Activated naive CD4-positive, alpha-beta T cell treated with anti-CD3 and anti-CD28 coated beads for 36 hours (primary cell): ENCODE measurements at regions not wholly inside any gene's neighbourhood (a gene's known extent, or its start where the extent isn't known, plus 50 kb on each side); places are given as distances from the start of the nearest gene placed in this dataset.

Source experiments
- CTCF ChIA-PET: fragments of 350-600 bp; sonication (Branson Sonifier 250); formaldehyde crosslinking; loops from one replicate; lab custom pipeline; 2021; ENCODE audit warnings: antibody characterized with exemption; lab: Charles Lee
- DNase-seq: peaks from one replicate; pipeline ENCODE4 v3.0.0-alpha.2; 2020
- H3K27ac Mint-ChIP-seq: one replicate; pipeline ENCODE4 v1.8.0; 2021; ENCODE audit warnings: mild to moderate bottlenecking, mixed read lengths
- H3K27me3 Mint-ChIP-seq: one replicate; pipeline ENCODE4 v1.8.0; 2021; ENCODE audit warnings: low read depth, mixed read lengths
- H3K36me3 Mint-ChIP-seq: one replicate; pipeline ENCODE4 v1.8.0; 2021; ENCODE audit warnings: low read depth, mixed read lengths
- H3K4me1 Mint-ChIP-seq: one replicate; pipeline ENCODE4 v1.8.0; 2021; ENCODE audit warnings: low read depth, mixed read lengths
- H3K4me3 Mint-ChIP-seq: one replicate; pipeline ENCODE4 v1.8.0; 2021; ENCODE audit warnings: mild to moderate bottlenecking, moderate library complexity, mixed read lengths
- H3K9me3 Mint-ChIP-seq: one replicate; pipeline ENCODE4 v1.8.0; 2021; ENCODE audit warnings: mixed read lengths
- intact Hi-C: fragments of 100-400 bp; cut with micrococcal nuclease; formaldehyde crosslinking; loops from one replicate; pipeline ENCODE4 v1.15.1; 2023

DNA sequence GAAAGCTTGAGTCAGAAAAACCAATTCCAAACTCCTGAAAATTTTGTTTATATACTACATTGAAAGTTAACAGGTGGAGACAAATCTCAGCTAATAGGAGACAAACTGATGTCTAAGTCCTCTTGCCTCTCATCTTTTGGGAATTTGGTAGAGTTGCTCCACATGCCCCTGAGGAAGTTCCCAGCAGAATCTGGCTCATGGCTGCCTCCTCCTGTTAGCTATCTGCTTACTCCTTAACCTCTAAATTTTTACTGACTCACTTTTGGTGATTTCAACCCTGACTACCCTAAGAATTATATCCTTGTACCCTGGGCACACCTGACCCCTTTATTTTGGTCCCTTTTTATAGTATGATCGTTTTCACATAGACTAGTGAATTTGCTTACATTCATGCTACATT lies 633.7 kb upstream of the USP24 start:
- Mint-ChIP-seq H3K4me3 (no peak overlapping the region), H3K9me3 (no peaks in the 10 kb centered on the region), H3K36me3 (no peaks in the 10 kb centered on the region), H3K27me3 (no peaks in the 10 kb centered on the region), H3K27ac (no peak overlapping the region), H3K4me1 (no peaks in the 10 kb centered on the region)
- intact Hi-C loops: no loop called here
- CTCF ChIA-PET: no interaction called here
- no peak for DNase-seq

DNA sequence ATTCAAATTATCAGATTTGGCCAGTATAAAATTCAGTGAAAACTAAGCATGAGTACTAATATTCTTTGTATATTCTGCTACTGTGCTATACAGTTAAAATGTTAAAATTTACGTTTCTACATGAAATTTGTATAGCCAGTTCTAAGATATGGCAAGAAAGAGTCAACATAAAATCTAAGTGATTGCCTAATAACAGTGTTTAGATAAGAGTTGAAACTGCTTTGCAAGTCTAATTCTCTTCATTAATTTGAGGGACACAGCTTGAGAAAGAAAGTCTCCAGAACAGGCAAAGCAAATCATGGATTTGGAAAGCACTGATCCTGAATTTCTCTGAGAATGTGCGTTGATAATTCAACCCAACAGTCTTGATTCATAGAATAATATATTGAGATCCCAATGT lies 630.9 kb upstream of the USP24 start:
- Mint-ChIP-seq H3K36me3 (no peaks in the 10 kb centered on the region), H3K9me3 (no peaks in the 10 kb centered on the region), H3K27ac (no peak overlapping the region), H3K4me1 (no peaks in the 10 kb centered on the region), H3K27me3 (no peaks in the 10 kb centered on the region), H3K4me3 (no peak overlapping the region)
- DNase-seq: no peak
- CTCF ChIA-PET: no interaction called here
- intact Hi-C loops: no loop called here

- Mint-ChIP-seq H3K36me3 (no peaks in the 10 kb centered on the region), H3K27ac (no peak overlapping the region), H3K9me3 (no peaks in the 10 kb centered on the region), H3K4me3 (no peak overlapping the region), H3K27me3 (peaks cover 5% of the 10 kb centered on the region), H3K4me1 (no peaks in the 10 kb centered on the region)
- CTCF ChIA-PET: no interaction called here
- no peak for DNase-seq
- intact Hi-C loops: no loop called here
Measured at GRCh38 chr1:55844322-55844721, 629.2 kb upstream of the USP24 start.

DNA sequence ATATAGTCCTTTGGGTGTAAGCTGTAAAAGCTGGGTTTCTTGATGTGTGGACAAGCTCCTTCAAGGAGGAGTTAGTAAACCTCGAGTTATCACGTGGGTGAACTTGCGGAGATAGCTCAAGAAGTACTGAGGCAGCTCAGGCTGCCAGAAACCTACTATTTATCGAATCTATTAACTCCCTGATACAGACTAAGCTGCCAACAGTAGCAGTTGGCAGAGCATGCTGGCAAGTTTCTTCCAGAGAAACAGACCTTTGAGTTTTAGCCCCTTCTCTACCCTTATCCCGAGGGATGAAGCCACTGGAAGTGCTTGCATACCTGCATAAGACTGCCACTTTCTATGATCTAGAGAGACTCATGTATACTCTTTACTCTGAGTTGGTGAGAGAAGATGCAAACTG lies 624.5 kb upstream of the USP24 start:
- Mint-ChIP-seq H3K4me1 (no peaks in the 10 kb centered on the region), H3K36me3 (no peaks in the 10 kb centered on the region), H3K9me3 (no peaks in the 10 kb centered on the region), H3K4me3 (no peak overlapping the region), H3K27ac (no peak overlapping the region), H3K27me3 (peaks cover 9% of the 10 kb centered on the region)
- DNase-seq: no peak
- CTCF ChIA-PET: no interaction called here
- intact Hi-C loops: no loop called here

DNA sequence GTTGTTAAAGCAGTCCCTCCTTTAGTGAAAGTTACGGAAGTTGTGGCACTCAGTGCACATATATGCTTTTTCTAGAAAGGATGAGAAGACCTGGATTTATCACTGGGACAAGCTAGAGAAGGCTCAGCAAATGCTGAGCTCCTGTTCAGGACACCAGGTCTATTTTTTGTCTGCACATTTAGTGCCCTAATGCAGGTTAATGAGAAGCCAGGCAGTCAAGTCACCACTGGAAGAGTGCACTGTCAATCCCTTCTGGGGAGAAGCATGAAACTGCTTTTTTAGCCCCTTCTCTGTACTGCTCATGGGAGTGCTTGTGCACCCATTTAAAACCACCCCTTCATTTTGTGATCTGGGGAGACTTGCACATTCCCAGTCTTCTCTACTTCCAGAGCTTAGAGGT lies 624.1 kb upstream of the USP24 start:
- no peak for DNase-seq
- no peak overlapping the region for H3K4me3 Mint-ChIP-seq
- H3K36me3 Mint-ChIP-seq: no peaks in the 10 kb centered on the region
- H3K27me3 Mint-ChIP-seq: peaks cover 9% of the 10 kb centered on the region
- intact Hi-C loops: no loop called here
- no peaks in the 10 kb centered on the region for H3K9me3 Mint-ChIP-seq
- H3K4me1 Mint-ChIP-seq: no peaks in the 10 kb centered on the region
- no peak overlapping the region for H3K27ac Mint-ChIP-seq
- CTCF ChIA-PET: no interaction called here

DNA sequence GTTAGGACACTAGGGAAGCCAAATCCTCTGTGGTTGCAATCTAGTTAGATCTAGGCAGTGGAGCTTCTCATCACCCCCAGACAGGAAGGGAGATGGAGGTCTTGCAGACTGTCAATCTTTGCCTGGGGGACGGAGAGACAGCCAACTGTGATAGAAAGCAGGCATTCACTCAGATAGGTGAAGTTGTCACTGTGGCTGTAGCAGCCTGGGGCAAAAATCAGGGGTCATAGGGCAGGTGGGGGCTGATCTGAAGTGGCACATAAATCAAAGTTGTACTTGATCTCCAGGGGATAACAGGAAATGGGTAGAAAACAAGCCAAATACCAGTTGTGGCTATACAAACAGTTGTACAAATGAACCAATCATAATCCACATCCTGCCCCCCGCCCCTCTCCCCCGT lies 620.9 kb upstream of the USP24 start:
- CTCF ChIA-PET: no interaction called here
- H3K36me3 Mint-ChIP-seq: no peaks in the 10 kb centered on the region
- no peak for DNase-seq
- peaks cover 9% of the 10 kb centered on the region for H3K27me3 Mint-ChIP-seq
- H3K4me3 Mint-ChIP-seq: no peak overlapping the region
- intact Hi-C loops: no loop called here
- H3K27ac Mint-ChIP-seq: no peak overlapping the region
- no peaks in the 10 kb centered on the region for H3K4me1 Mint-ChIP-seq
- no peaks in the 10 kb centered on the region for H3K9me3 Mint-ChIP-seq

DNA sequence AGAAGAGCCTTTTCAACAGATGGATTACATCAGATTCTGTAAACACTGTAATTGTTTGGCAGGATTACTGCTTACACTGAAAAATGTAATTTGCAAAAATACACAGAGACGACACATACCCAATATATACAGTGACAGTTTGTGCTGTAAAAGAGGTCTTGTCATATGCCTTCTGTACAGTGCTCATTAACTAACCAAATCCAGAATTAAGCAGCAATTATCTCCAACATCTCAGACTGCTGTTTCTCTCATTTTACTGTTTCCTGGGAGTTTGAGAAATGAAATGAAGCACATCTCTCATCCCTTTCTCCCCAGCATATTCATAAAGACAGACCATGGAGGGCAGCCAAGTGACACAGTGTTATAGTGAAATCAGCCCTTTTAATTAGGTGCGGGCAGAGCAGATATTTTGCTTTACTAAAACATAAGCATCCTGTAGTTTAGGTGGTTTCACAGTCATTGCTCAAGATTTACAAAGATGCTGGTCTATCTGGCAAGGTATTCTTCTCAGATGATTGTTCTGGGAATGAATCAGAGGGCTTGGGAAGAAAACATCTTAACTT lies 618.4 kb upstream of the USP24 start:
- no peaks in the 10 kb centered on the region for H3K4me1 Mint-ChIP-seq
- no peak for DNase-seq
- H3K4me3 Mint-ChIP-seq: no peak overlapping the region
- intact Hi-C loops: no loop called here
- CTCF ChIA-PET: no interaction called here
- H3K27ac Mint-ChIP-seq: no peak overlapping the region
- no peaks in the 10 kb centered on the region for H3K9me3 Mint-ChIP-seq
- peaks cover 7% of the 10 kb centered on the region for H3K27me3 Mint-ChIP-seq
- H3K36me3 Mint-ChIP-seq: no peaks in the 10 kb centered on the region

GRCh38 chr1:55831759-55832158 lies 616.6 kb upstream of the USP24 start:
- H3K36me3 Mint-ChIP-seq: no peaks in the 10 kb centered on the region
- CTCF ChIA-PET: no interaction called here
- H3K9me3 Mint-ChIP-seq: no peaks in the 10 kb centered on the region
- H3K4me3 Mint-ChIP-seq: no peak overlapping the region
- intact Hi-C loops: no loop called here
- DNase-seq: no peak
- no peak overlapping the region for H3K27ac Mint-ChIP-seq
- no peaks in the 10 kb centered on the region for H3K4me1 Mint-ChIP-seq
- H3K27me3 Mint-ChIP-seq: peaks cover 7% of the 10 kb centered on the region

GRCh38 chr1:55828044-55828443 lies 612.9 kb upstream of the USP24 start:
- Mint-ChIP-seq H3K27me3 (peaks cover 2% of the 10 kb centered on the region), H3K9me3 (no peaks in the 10 kb centered on the region), H3K4me1 (no peaks in the 10 kb centered on the region), H3K27ac (no peak overlapping the region), H3K4me3 (no peak overlapping the region), H3K36me3 (no peaks in the 10 kb centered on the region)
- intact Hi-C loops: no loop called here
- DNase-seq: no peak
- CTCF ChIA-PET: no interaction called here

DNA sequence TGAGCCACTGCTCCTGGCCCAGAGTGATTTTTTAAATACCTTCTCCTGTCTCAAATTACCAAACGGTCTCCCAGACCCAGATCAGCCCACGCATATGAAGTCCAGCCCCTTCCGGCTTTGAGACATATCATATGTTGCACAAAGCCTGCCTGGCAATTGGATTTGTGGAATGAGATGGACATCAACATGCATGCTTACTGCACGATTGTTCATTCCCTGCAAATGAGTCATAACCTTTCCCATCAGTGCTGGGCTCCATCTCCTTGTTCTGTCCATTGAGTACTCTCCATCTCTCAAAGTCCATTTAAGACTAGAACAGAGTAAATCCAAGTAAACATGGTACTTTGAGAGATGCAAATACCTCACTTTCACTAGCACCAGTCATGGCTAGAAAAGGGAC lies 612.2 kb upstream of the USP24 start:
- no peaks in the 10 kb centered on the region for H3K36me3 Mint-ChIP-seq
- no peak overlapping the region for H3K27ac Mint-ChIP-seq
- H3K4me3 Mint-ChIP-seq: no peak overlapping the region
- H3K27me3 Mint-ChIP-seq: peaks cover 2% of the 10 kb centered on the region
- intact Hi-C loops: no loop called here
- DNase-seq: no peak
- no peaks in the 10 kb centered on the region for H3K4me1 Mint-ChIP-seq
- CTCF ChIA-PET: no interaction called here
- H3K9me3 Mint-ChIP-seq: no peaks in the 10 kb centered on the region

GRCh38 chr1:55826381-55827080 lies 611.4 kb upstream of the USP24 start:
- H3K4me3 Mint-ChIP-seq: no peak overlapping the region
- DNase-seq: no peak
- H3K36me3 Mint-ChIP-seq: no peaks in the 10 kb centered on the region
- CTCF ChIA-PET: no interaction called here
- intact Hi-C loops: no loop called here
- H3K27me3 Mint-ChIP-seq: peaks cover 2% of the 10 kb centered on the region
- no peaks in the 10 kb centered on the region for H3K4me1 Mint-ChIP-seq
- H3K9me3 Mint-ChIP-seq: no peaks in the 10 kb centered on the region
- H3K27ac Mint-ChIP-seq: no peak overlapping the region

GRCh38 chr1:55825461-55825860 lies 610.3 kb upstream of the USP24 start:
- no peak overlapping the region for H3K27ac Mint-ChIP-seq
- H3K4me1 Mint-ChIP-seq: no peaks in the 10 kb centered on the region
- DNase-seq: no peak
- CTCF ChIA-PET: no interaction called here
- H3K36me3 Mint-ChIP-seq: no peaks in the 10 kb centered on the region
- intact Hi-C loops: no loop called here
- H3K27me3 Mint-ChIP-seq: peaks cover 2% of the 10 kb centered on the region
- no peaks in the 10 kb centered on the region for H3K9me3 Mint-ChIP-seq
- no peak overlapping the region for H3K4me3 Mint-ChIP-seq

DNA sequence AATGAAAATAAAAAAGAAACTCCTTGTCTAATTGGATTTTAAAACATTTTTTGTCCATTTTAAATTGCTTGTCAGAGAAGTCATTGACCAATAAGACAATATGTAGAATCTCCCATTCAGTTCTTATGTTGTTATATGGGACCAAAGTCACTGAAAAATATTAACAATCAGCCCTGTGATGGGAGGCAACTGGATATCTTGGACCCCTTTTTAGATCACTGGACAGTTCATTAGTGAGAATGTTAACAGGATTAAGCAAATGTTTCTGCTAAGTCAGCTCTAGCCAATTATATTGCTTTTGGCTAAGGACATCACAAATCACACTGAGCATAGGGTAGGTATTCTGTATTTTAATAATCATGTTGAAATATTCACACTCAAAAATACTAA lies 609.1 kb upstream of the USP24 start:
- DNase-seq: no peak
- CTCF ChIA-PET: no interaction called here
- no peaks in the 10 kb centered on the region for H3K4me1 Mint-ChIP-seq
- intact Hi-C loops: no loop called here
- no peaks in the 10 kb centered on the region for H3K9me3 Mint-ChIP-seq
- peaks cover 2% of the 10 kb centered on the region for H3K27me3 Mint-ChIP-seq
- H3K36me3 Mint-ChIP-seq: no peaks in the 10 kb centered on the region
- no peak overlapping the region for H3K27ac Mint-ChIP-seq
- no peak overlapping the region for H3K4me3 Mint-ChIP-seq
